CD4-positive, alpha-beta T cell (primary cell): ENCODE measurements at regions not wholly inside any gene's neighbourhood (a gene's known extent, or its start where the extent isn't known, plus 50 kb on each side); places are given as distances from the start of the nearest gene placed in this dataset.

Source experiments
- ATAC-seq: fragments of 200-7000 bp; cut with Tn5 transposase; one replicate; pipeline ENCODE4 v1.10.0; 2022; ENCODE audit warnings: mild to moderate bottlenecking; ENCODE audit not compliant: poor library complexity
- CTCF ChIA-PET: fragments of 350-600 bp; sonication (Branson Sonifier 250); formaldehyde crosslinking; loops from one replicate; lab custom pipeline; 2021; ENCODE audit warnings: antibody characterized with exemption, inconsistent platforms; lab: Charles Lee
- POLR2A ChIA-PET: fragments of 350-600 bp; sonication (Branson Sonifier 250); formaldehyde crosslinking; loops from one replicate; lab custom pipeline; 2021; ENCODE audit warnings: antibody characterized with exemption, inconsistent platforms; lab: Charles Lee
- DNase-seq, 14 experiments: peaks; one replicate each; pipeline ENCODE4 v3.0.0-alpha.2; 2013 to 2020; ENCODE audit warnings: mixed read lengths in 2 of 14
- H3K27ac ChIP-seq, 2 donors: one replicate each; pipeline versions ENCODE4 v1.5.1 to v1.7.0; 2013; ENCODE audit warnings: low read length in 2 of 2, low read depth in 1 of 2, mild to moderate bottlenecking in 1 of 2
- H3K27me3 ChIP-seq, 2 experiments: 1 replicate in 1 of 2; 2 replicates in 1 of 2; pipeline versions ENCODE4 v1.6.1 to v1.7.0; 2013; ENCODE audit warnings: low read length in 2 of 2, control low read depth in 1 of 2, mild to moderate bottlenecking in 1 of 2, moderate library complexity in 1 of 2; ENCODE audit not compliant: insufficient read depth in 2 of 2, control insufficient read depth in 1 of 2
- H3K36me3 ChIP-seq: one replicate; pipeline ENCODE4 v1.6.1; 2013; ENCODE audit warnings: low read length, control low read depth; ENCODE audit not compliant: insufficient read depth
- H3K4me1 ChIP-seq: one replicate; pipeline ENCODE4 v1.6.1; 2013; ENCODE audit warnings: low read length, control low read depth; ENCODE audit not compliant: insufficient read depth
- H3K4me3 ChIP-seq: one replicate; pipeline ENCODE4 v1.5.1; 2013; ENCODE audit warnings: mild to moderate bottlenecking, low read length, moderate library complexity
- H3K9me3 ChIP-seq, 2 experiments: 1 replicate in 1 of 2; 2 replicates in 1 of 2; pipeline versions ENCODE4 v1.6.1 to v1.7.0; 2013; ENCODE audit warnings: low read length in 2 of 2, mild to moderate bottlenecking in 2 of 2, control low read depth in 1 of 2, moderate library complexity in 1 of 2; ENCODE audit not compliant: control insufficient read depth in 1 of 2, insufficient read depth in 1 of 2
- H3K27ac Mint-ChIP-seq: one replicate; pipeline ENCODE4 v1.8.0; 2020; ENCODE audit warnings: mixed read lengths
- H3K27me3 Mint-ChIP-seq: one replicate; pipeline ENCODE4 v1.8.0; 2021; ENCODE audit warnings: mixed read lengths
- H3K36me3 Mint-ChIP-seq: one replicate; pipeline ENCODE4 v1.8.0; 2021; ENCODE audit warnings: low read depth, mixed read lengths
- H3K4me1 Mint-ChIP-seq: one replicate; pipeline ENCODE4 v1.8.0; 2021; ENCODE audit warnings: low read depth, mixed read lengths
- H3K4me3 Mint-ChIP-seq: one replicate; pipeline ENCODE4 v1.8.0; 2020; ENCODE audit warnings: mild to moderate bottlenecking, mixed read lengths
- H3K9me3 Mint-ChIP-seq: one replicate; pipeline ENCODE4 v1.8.0; 2020; ENCODE audit warnings: mixed read lengths
- intact Hi-C, 2 experiments: fragments of 100-400 bp; cut with DNase I in 1 of 2; cut with micrococcal nuclease in 1 of 2; formaldehyde crosslinking; loops; one replicate each; pipeline versions ENCODE4 v1.15.1 to v1.9.0; 2023 to 2025; cut with DNase I, micrococcal nuclease
- TF ChIP-seq, protein P1 (sequence below): fragments of 200-600 bp; IDR thresholded peaks from one replicate; pipeline ENCODE4 v1.8.0; 2022; ENCODE audit warnings: antibody characterized with exemption, mild to moderate bottlenecking

DNA sequence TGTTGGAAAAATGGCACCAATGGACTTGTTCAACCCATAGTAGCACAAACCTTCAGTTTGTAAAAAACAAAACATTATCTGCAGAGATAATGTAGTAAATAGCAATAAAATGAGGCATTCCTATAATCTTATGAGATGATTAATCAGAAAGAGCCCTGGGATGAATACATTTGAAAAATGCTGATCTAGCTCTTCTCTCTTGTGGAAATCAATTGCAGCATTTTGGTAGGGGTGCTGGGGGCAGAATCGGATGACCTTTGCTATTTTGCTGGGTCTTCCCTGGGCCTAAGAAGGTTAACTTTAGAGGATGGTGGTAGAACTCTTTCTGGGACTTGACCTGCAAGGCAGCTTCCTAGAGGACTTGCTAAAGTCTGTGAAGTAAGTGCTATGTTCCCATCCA, 163.5 kb downstream of the ADRA2A start:
- Mint-ChIP-seq H3K4me3 (no peak overlapping the region), H3K27me3 (peaks cover 34% of the 10 kb centered on the region), H3K4me1 (no peaks in the 10 kb centered on the region), H3K9me3 (no peaks in the 10 kb centered on the region), H3K27ac (no peak overlapping the region), H3K36me3 (no peaks in the 10 kb centered on the region)
- H3K4me1 ChIP-seq = no peaks in the 10 kb centered on the region
- no peaks in the 10 kb centered on the region for H3K27me3 ChIP-seq
- no peaks in the 10 kb centered on the region for H3K9me3 ChIP-seq
- TF ChIP-seq, protein P1, sequence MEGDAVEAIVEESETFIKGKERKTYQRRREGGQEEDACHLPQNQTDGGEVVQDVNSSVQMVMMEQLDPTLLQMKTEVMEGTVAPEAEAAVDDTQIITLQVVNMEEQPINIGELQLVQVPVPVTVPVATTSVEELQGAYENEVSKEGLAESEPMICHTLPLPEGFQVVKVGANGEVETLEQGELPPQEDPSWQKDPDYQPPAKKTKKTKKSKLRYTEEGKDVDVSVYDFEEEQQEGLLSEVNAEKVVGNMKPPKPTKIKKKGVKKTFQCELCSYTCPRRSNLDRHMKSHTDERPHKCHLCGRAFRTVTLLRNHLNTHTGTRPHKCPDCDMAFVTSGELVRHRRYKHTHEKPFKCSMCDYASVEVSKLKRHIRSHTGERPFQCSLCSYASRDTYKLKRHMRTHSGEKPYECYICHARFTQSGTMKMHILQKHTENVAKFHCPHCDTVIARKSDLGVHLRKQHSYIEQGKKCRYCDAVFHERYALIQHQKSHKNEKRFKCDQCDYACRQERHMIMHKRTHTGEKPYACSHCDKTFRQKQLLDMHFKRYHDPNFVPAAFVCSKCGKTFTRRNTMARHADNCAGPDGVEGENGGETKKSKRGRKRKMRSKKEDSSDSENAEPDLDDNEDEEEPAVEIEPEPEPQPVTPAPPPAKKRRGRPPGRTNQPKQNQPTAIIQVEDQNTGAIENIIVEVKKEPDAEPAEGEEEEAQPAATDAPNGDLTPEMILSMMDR = no peak
- intact Hi-C loops = no loop called here
- H3K36me3 ChIP-seq = no peaks in the 10 kb centered on the region
- no peak overlapping the region for H3K4me3 ChIP-seq
- ATAC-seq (no peak), DNase-seq (no peak)
- no peak overlapping the region for H3K27ac ChIP-seq
- ChIA-PET CTCF (no interaction called here), POLR2A (no interaction called here)

DNA sequence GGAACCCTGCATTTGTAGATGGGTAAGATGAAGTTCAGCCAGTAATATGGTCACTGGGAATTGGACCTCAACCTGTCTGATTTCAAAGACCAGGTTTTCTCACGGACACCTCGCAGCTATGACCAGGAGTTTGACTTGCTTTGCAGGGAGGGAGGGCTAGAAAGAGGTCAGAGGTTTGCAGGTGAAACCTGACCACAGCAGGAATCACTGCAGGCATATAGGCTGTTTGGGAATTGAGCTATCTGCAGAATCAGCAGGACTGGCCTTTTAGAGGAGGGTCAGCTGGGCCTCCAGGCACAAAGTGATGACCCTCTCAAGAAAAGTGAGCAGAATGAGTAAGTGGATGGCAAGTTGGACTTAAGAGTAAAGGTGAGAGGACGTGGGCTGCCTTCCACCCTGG, 166.3 kb downstream of the ADRA2A start:
- no peaks in the 10 kb centered on the region for H3K4me1 Mint-ChIP-seq
- intact Hi-C loops = no loop called here
- ATAC-seq (no peak), DNase-seq (no peak)
- Histone ChIP-seq H3K27ac (no peak overlapping the region), H3K36me3 (no peaks in the 10 kb centered on the region), H3K9me3 (no peaks in the 10 kb centered on the region), H3K4me3 (no peak overlapping the region), H3K4me1 (no peaks in the 10 kb centered on the region), H3K27me3 (peaks cover 5 to 6% of the 10 kb centered on the region in 2 experiments)
- CTCF ChIA-PET = interaction anchor here (0.9 kb wide), 1 partner anchor 12 kb away, joined by 4 read pairs; no protein-coding TSS in a partner anchor
- H3K36me3 Mint-ChIP-seq = no peaks in the 10 kb centered on the region
- no peaks in the 10 kb centered on the region for H3K9me3 Mint-ChIP-seq
- no peak overlapping the region for H3K27ac Mint-ChIP-seq
- POLR2A ChIA-PET = no interaction called here
- TF ChIP-seq, protein P1 = no peak
- no peak overlapping the region for H3K4me3 Mint-ChIP-seq
- peaks cover 39% of the 10 kb centered on the region for H3K27me3 Mint-ChIP-seq

DNA sequence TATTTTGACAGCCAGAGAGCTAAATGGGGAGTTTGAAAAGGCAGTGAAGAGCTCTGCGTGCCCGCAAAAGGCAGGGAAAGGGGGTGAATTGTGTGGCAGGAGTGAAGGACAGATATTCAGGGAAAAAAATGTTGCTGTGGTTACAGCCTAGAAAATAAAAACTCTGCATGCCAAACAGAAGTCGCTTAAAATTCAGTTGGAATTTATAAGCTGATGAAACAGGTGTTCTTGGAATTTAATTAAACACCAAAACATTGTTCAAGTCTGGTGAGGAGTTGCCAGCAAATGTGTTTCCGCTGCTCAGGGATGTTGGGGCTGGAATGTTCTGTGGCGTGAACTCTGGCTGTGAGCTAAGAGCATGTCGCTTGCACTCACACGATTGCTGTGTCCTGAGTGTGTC, 169.3 kb downstream of the ADRA2A start:
- POLR2A ChIA-PET = no interaction called here
- peaks cover 37% of the 10 kb centered on the region for H3K27me3 Mint-ChIP-seq
- CTCF ChIA-PET = no interaction called here

More for the DNA sequence above, 169.3 kb downstream of the ADRA2A start:
- H3K36me3 ChIP-seq = no peaks in the 10 kb centered on the region
- no peak overlapping the region for H3K4me3 Mint-ChIP-seq
- H3K4me1 Mint-ChIP-seq = no peaks in the 10 kb centered on the region
- no peaks in the 10 kb centered on the region for H3K4me1 ChIP-seq
- no peaks in the 10 kb centered on the region for H3K9me3 ChIP-seq
- H3K9me3 Mint-ChIP-seq = no peaks in the 10 kb centered on the region
- no peak overlapping the region for H3K27ac Mint-ChIP-seq
- no peak overlapping the region for H3K27ac ChIP-seq
- H3K27me3 ChIP-seq = peaks cover 12 to 13% of the 10 kb centered on the region in 2 experiments
- no peak for DNase-seq
- ATAC-seq = no peak
- TF ChIP-seq, protein P1 = no peak
- H3K36me3 Mint-ChIP-seq = no peaks in the 10 kb centered on the region
- no peak overlapping the region for H3K4me3 ChIP-seq
- intact Hi-C loops = no loop called here
